ENCODE measurements at regions not wholly inside any gene's neighbourhood (a gene's known extent, or its start where the extent isn't known, plus 50 kb on each side); places are given as distances from the start of the nearest gene placed in this dataset.

DNA sequence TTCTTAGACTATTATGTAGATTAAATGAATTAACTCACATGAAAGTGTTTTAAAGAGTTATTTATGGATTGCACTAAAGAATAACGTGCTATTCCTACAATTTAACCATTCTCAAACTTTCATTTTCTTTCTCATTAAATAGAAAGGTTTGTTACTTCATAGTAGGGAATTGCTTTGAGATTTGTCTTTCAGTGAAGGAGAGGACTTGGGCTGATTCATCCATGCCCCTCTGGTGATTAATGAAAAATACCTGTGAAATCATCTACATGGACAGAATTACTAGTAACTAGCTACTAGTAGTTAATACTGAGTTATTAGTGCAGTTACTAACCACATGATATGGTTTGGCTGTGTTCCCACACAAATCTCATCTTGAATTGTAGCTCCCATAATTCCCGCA is 275.8 kb upstream of the CDH20 start:
- no peaks in the 10 kb centered on the region for H3K27me3 ChIP-seq (replicated peaks in 1 of 4; ENCODE audit: control insufficient read depth in 3 of 4, extremely low read depth in 1 of 4, insufficient read depth in 3 of 4, low read length in 3 of 4)
- no peak overlapping the region for H3K14ac ChIP-seq (ENCODE audit: insufficient read length)
- WGBS, 2 experiments (ENCODE audit: extremely low coverage in 1 of 2, insufficient coverage in 1 of 2, insufficient read length in 1 of 2, insufficient replicate concordance in 2 of 2, low coverage in 1 of 2, low lambda C conversion rate in 2 of 2, missing lambda C conversion rate in 1 of 2), result 90% methylated on average over 2 of the region's 2 CpGs; no CpG with 5 or more reads in 1 of the 2 experiments
- H3K4me3 ChIP-seq (ENCODE audit: extremely low read depth in 1 of 4, insufficient read depth in 2 of 4, low read depth in 3 of 4, low read length in 4 of 4), result no peak overlapping the region
- H2BK20ac ChIP-seq (ENCODE audit: low read length), result no peak overlapping the region
- H3K23ac ChIP-seq (ENCODE audit: insufficient read length), result no peak overlapping the region
- no peaks in the 10 kb centered on the region for H4K20me1 ChIP-seq (replicated peaks in 1 of 2; ENCODE audit: control insufficient read depth in 1 of 2, insufficient read depth in 2 of 2, low read length in 2 of 2)
- H3K23me2 ChIP-seq (ENCODE audit: low read depth, low read length), result no peaks in the 10 kb centered on the region
- TF ChIP-seq EZH2 (IDR thresholded peaks at IDR 0.05; ENCODE audit: low read depth, low read length, severe bottlenecking) (no peak), TAF7 (optimal IDR thresholded peaks at IDR 0.05; ENCODE audit: borderline replicate concordance, low read depth, low read length) (no peak), CHD2 (IDR thresholded peaks at IDR 0.05; ENCODE audit: low read length) (no peak), JUND (IDR thresholded peaks at IDR 0.05; ENCODE audit: low read length) (no peak), TBP (IDR thresholded peaks at IDR 0.05; ENCODE audit: low read depth, low read length) (no peak)
- TF ChIP-seq, protein P1, sequence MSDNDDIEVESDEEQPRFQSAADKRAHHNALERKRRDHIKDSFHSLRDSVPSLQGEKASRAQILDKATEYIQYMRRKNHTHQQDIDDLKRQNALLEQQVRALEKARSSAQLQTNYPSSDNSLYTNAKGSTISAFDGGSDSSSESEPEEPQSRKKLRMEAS (IDR thresholded peaks at IDR 0.05), result no peak
- H3K4ac ChIP-seq (replicated peaks; ENCODE audit: insufficient read length, low read depth, low read length), result no peak overlapping the region
- POLR2A ChIA-PET (ENCODE audit: partially characterized antibody), result no interaction called here
- H3K18ac ChIP-seq (ENCODE audit: extremely low read depth, low read length), result no peak overlapping the region
- CTCF ChIA-PET (ENCODE audit: partially characterized antibody), result no interaction called here
- H3K4me2 ChIP-seq (ENCODE audit: insufficient read depth in 1 of 2, low read depth in 2 of 2, low read length in 2 of 2), result no peak overlapping the region
- no peak overlapping the region for H3K56ac ChIP-seq (replicated peaks; ENCODE audit: insufficient read length, low read depth, low read length)
- H3K79me1 ChIP-seq (ENCODE audit: low read depth, low read length), result no peaks in the 10 kb centered on the region
- no peak overlapping the region for H2AFZ ChIP-seq (ENCODE audit: low read length)
- H3K9ac ChIP-seq (replicated peaks in 1 of 4; ENCODE audit: extremely low read depth in 1 of 4, low read depth in 3 of 4, low read length in 3 of 4), result no peak overlapping the region
- no peak overlapping the region for H2BK5ac ChIP-seq (ENCODE audit: low read depth, low read length)
- no peak for DNase-seq (ENCODE audit: low read depth in 1 of 2, low spot score in 2 of 2)
- H2AK5ac ChIP-seq (ENCODE audit: low read depth, low read length), result no peak overlapping the region
- H3K4me1 ChIP-seq (replicated peaks in 1 of 4; ENCODE audit: control insufficient read depth in 3 of 4, insufficient read depth in 4 of 4, low read length in 3 of 4), result peaks cover 0 to 4% (median 1%) of the 10 kb centered on the region in 4 experiments; a peak in 2 of 7 replicates
- FAIRE-seq, result no peak
- no peak overlapping the region for H2BK15ac ChIP-seq (ENCODE audit: low read length)
- H3K9me3 ChIP-seq (ENCODE audit: insufficient read depth in 2 of 2, low read depth in 1 of 2, low read length in 1 of 2), result no peaks in the 10 kb centered on the region
- no peak overlapping the region for H3K27ac ChIP-seq (ENCODE audit: low read depth, low read length)
- no peak overlapping the region for H4K5ac ChIP-seq (ENCODE audit: insufficient read length, low read depth, low read length)
- H4K8ac ChIP-seq (ENCODE audit: extremely low read depth, insufficient read depth, low read length), result no peak overlapping the region
- H3K79me2 ChIP-seq (ENCODE audit: control insufficient read depth in 1 of 2, insufficient read depth in 2 of 2, low read length in 2 of 2), result no peaks in the 10 kb centered on the region
- no peak overlapping the region for H2BK12ac ChIP-seq (ENCODE audit: low read depth, low read length)
- H3K36me3 ChIP-seq (ENCODE audit: control insufficient read depth in 2 of 4, insufficient read depth in 4 of 4, low read length in 3 of 4), result no peaks in the 10 kb centered on the region
- H2BK120ac ChIP-seq (replicated peaks; ENCODE audit: low read depth, low read length), result no peak overlapping the region
- H4K91ac ChIP-seq (replicated peaks; ENCODE audit: insufficient read length, low read length), result no peak overlapping the region

Data from H1 (cell line).